IMR-90 (cell line): ENCODE measurements at regions not wholly inside any gene's neighbourhood (a gene's known extent, or its start where the extent isn't known, plus 50 kb on each side); places are given as distances from the start of the nearest gene placed in this dataset.

Experiments used
- CEBPB ChIP-seq: IDR thresholded peaks from 2 replicates; pipeline ENCODE4 v1.6.1; 2012; ENCODE audit warnings: low read depth, low read length, improper control_type of control experiment
- FOS ChIP-seq: fragments of 150-350 bp; IDR thresholded peaks from 2 replicates; pipeline ENCODE4 v1.6.1; 2016; ENCODE audit warnings: low read depth, low read length
- MAFK ChIP-seq: IDR thresholded peaks from 2 replicates; pipeline ENCODE4 v1.6.1; 2012; ENCODE audit warnings: low read depth, low read length, improper control_type of control experiment
- MXI1 ChIP-seq: IDR thresholded peaks from 2 replicates; pipeline ENCODE4 v1.6.1; 2012; ENCODE audit warnings: low read depth, mild to moderate bottlenecking, low read length, moderate library complexity, borderline replicate concordance
- POLR2A ChIP-seq: IDR thresholded peaks from 2 replicates; pipeline ENCODE4 v1.6.1; 2012; ENCODE audit warnings: mild to moderate bottlenecking, low read depth, low read length
- RFX5 ChIP-seq: IDR thresholded peaks from 2 replicates; pipeline ENCODE4 v1.8.0; 2012; ENCODE audit warnings: low read depth, mild to moderate bottlenecking, low read length, moderate library complexity
- TF ChIP-seq, protein P1 (sequence below): conservative IDR thresholded peaks from 2 replicates; pipeline ENCODE4 v1.5.1; 2012; ENCODE audit warnings: mild to moderate bottlenecking, low read depth, low read length, improper control_type of control experiment
- TF ChIP-seq, protein P2 (sequence below): fragments of 150-350 bp; IDR thresholded peaks from 2 replicates; pipeline ENCODE4 v1.6.1; 2016; ENCODE audit warnings: low read depth, mild to moderate bottlenecking, low read length, moderate library complexity, borderline replicate concordance

DNA sequence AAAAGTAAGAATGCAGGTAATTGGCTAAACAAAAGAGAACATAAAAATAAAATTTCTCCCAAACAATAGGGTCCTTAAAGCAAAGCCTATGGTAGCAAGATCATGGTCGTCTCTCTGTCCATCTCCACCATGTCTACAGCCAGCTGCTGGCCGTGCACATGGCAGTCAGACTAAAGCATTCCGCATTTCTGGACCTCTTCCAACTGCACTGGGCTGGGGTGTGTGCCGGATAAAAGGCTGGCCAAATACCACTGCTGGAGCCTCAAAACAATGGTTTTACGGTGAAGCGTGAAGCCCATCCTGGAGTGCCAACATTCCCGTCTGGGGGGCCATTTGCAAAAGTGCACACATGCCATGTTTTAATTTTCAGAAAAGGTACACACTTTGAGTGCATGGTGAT is 74.8 kb upstream of the PIEZO2 start:
- TF ChIP-seq MXI1 = no peak
- TF ChIP-seq, protein P1, sequence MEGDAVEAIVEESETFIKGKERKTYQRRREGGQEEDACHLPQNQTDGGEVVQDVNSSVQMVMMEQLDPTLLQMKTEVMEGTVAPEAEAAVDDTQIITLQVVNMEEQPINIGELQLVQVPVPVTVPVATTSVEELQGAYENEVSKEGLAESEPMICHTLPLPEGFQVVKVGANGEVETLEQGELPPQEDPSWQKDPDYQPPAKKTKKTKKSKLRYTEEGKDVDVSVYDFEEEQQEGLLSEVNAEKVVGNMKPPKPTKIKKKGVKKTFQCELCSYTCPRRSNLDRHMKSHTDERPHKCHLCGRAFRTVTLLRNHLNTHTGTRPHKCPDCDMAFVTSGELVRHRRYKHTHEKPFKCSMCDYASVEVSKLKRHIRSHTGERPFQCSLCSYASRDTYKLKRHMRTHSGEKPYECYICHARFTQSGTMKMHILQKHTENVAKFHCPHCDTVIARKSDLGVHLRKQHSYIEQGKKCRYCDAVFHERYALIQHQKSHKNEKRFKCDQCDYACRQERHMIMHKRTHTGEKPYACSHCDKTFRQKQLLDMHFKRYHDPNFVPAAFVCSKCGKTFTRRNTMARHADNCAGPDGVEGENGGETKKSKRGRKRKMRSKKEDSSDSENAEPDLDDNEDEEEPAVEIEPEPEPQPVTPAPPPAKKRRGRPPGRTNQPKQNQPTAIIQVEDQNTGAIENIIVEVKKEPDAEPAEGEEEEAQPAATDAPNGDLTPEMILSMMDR = no peak
- TF ChIP-seq POLR2A = no peak
- TF ChIP-seq FOS = no peak
- no peak for TF ChIP-seq MAFK
- no peak for TF ChIP-seq CEBPB
- TF ChIP-seq, protein P2, sequence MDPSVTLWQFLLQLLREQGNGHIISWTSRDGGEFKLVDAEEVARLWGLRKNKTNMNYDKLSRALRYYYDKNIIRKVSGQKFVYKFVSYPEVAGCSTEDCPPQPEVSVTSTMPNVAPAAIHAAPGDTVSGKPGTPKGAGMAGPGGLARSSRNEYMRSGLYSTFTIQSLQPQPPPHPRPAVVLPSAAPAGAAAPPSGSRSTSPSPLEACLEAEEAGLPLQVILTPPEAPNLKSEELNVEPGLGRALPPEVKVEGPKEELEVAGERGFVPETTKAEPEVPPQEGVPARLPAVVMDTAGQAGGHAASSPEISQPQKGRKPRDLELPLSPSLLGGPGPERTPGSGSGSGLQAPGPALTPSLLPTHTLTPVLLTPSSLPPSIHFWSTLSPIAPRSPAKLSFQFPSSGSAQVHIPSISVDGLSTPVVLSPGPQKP = no peak
- TF ChIP-seq RFX5 = no peak
